GM23248 (cell line): ENCODE measurements at regions not wholly inside any gene's neighbourhood (a gene's known extent, or its start where the extent isn't known, plus 50 kb on each side); places are given as distances from the start of the nearest gene placed in this dataset.

ENCODE experiments used
- EZH2 ChIP-seq: fragments of 200-600 bp; sonication (generic); IDR thresholded peaks from 2 replicates; pipeline ENCODE4 v1.6.1; 2018; ENCODE audit warnings: antibody characterized with exemption, mild to moderate bottlenecking; ENCODE audit not compliant: insufficient read depth, poor library complexity, severe bottlenecking
- EZH2phosphoT487 ChIP-seq: fragments of 200-600 bp; sonication (generic); IDR thresholded peaks from 2 replicates; pipeline ENCODE4 v1.6.1; 2018; ENCODE audit warnings: antibody characterized with exemption, moderate library complexity, mild to moderate bottlenecking, low read depth; ENCODE audit not compliant: insufficient read depth

- TF ChIP-seq EZH2phosphoT487 (no peak), EZH2 (no peak)
Observed at GRCh38 chr11:26834601-26835000, 112.7 kb upstream of the SLC5A12 start.
